Central memory CD8-positive, alpha-beta T cell (primary cell): ENCODE measurements at regions not wholly inside any gene's neighbourhood (a gene's known extent, or its start where the extent isn't known, plus 50 kb on each side); places are given as distances from the start of the nearest gene placed in this dataset.

Experiments used
- ATAC-seq: fragments of 150-1000 bp; cut with Tn5 transposase; replicated peaks from 2 replicates; pipeline ENCODE4 v1.10.0; 2022; ENCODE audit warnings: mild to moderate bottlenecking, moderate FRiP score, moderate number of reproducible peaks; ENCODE audit not compliant: poor library complexity, severe bottlenecking; ENCODE audit errors: extremely low read depth
- DNase-seq, 2 donors: peaks; one replicate each; pipeline ENCODE4 v3.0.0; 2021; ENCODE audit warnings: low spot score in 2 of 2
- H3K27ac Mint-ChIP-seq: one replicate; pipeline ENCODE4 v1.8.0; 2022; ENCODE audit warnings: low read depth, mild to moderate bottlenecking, moderate library complexity, mixed read lengths
- H3K27me3 Mint-ChIP-seq: one replicate; pipeline ENCODE4 v1.8.0; 2022; ENCODE audit warnings: mixed read lengths
- H3K36me3 Mint-ChIP-seq: one replicate; pipeline ENCODE4 v1.8.0; 2022; ENCODE audit warnings: mild to moderate bottlenecking, moderate library complexity, mixed read lengths; ENCODE audit not compliant: insufficient read depth
- H3K4me1 Mint-ChIP-seq: one replicate; pipeline ENCODE4 v1.8.0; 2022; ENCODE audit warnings: mixed read lengths
- H3K4me3 Mint-ChIP-seq: one replicate; pipeline ENCODE4 v1.8.0; 2022; ENCODE audit warnings: mild to moderate bottlenecking, moderate library complexity, mixed read lengths
- H3K9me3 Mint-ChIP-seq: one replicate; pipeline ENCODE4 v1.8.0; 2022; ENCODE audit warnings: mixed read lengths

DNA sequence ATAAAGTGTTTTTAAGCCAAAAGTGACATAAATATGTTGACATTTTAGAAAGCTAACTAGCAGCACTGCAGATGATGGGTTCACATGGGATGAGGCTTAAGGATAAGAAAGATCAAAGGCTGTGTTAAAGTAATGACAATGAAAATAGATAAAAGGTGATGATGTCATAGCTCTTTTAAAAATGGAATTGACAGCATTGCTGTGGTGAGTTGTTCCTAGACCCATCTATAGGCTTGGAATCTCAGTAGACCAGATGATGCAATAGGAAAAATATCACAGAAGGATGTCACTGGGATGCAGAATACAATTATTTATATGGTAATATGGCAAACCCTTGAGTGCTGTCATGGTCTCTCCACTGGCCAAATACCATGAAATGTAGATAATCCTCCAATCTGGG, 286.0 kb downstream of the PLA2G4A start:
- Mint-ChIP-seq H3K4me3 (no peak overlapping the region), H3K27ac (no peak overlapping the region), H3K9me3 (peaks cover 13% of the 10 kb centered on the region), H3K36me3 (no peaks in the 10 kb centered on the region), H3K4me1 (no peaks in the 10 kb centered on the region), H3K27me3 (no peaks in the 10 kb centered on the region)
- ATAC-seq = no peak
- DNase-seq = no peak

DNA sequence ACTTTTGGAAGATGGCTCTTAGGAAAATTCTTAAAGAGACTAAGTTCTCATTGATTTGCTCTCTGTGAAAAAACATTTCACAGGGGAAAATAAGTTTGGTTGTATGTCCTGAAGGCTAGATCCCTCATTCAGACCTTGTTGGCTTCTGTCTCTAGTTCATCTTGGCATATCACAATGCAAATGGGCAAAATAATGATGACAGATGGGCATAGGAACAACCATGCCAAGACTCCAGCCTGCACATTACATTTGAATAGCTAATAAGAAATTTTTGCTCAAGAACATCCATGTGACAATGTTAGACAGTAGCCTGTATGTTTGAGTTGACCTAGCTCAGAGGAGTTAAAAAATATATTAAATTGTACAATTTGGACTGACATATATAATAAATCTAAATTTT, 292.9 kb downstream of the PLA2G4A start:
- no peak for ATAC-seq
- peaks cover 10% of the 10 kb centered on the region for H3K9me3 Mint-ChIP-seq
- no peaks in the 10 kb centered on the region for H3K36me3 Mint-ChIP-seq
- no peaks in the 10 kb centered on the region for H3K4me1 Mint-ChIP-seq
- no peak overlapping the region for H3K27ac Mint-ChIP-seq
- H3K4me3 Mint-ChIP-seq = no peak overlapping the region
- DNase-seq = no peak
- H3K27me3 Mint-ChIP-seq = no peaks in the 10 kb centered on the region

DNA sequence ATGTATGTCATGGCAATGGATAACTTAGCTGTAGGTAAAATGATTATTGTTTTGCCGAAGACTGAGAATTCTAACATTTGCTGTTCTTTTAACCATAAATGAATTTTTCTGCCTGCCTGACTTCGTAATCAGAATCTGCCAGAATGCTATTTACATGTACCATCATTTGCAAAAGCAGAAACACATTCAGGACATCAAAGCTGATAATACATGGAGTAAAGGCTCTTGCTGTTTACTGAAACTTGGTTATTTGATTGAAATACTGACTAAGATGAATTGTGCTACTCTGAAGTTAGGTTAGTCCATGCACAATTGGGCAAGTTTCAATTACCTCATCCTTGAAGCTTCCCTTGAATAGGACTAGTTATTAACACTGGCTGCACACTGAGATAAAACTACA, 293.8 kb downstream of the PLA2G4A start:
- Mint-ChIP-seq H3K36me3 (no peaks in the 10 kb centered on the region), H3K4me3 (no peak overlapping the region), H3K9me3 (peaks cover 7% of the 10 kb centered on the region), H3K4me1 (no peaks in the 10 kb centered on the region), H3K27me3 (no peaks in the 10 kb centered on the region), H3K27ac (no peak overlapping the region)
- ATAC-seq = no peak
- DNase-seq = no peak

DNA sequence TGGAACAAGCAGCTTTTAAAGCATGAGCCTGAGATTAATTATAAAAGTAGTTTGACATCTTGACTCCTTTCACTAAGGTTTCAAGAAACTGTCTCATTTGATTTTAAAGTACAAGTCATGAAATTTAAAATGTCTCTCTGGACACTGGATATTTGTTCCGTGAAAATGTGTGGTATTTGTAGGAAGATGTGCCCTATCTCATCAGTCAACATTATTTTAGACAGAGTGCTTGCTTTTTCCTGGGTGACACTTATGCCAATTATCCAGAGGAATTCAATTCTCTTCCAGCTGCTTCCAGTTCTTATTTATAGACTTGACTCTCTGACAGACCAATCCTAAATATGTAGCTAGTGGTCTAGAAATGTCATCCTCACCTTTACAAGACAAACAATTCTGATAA, 300.4 kb downstream of the PLA2G4A start:
- ATAC-seq (no peak), DNase-seq (no peak)
- Mint-ChIP-seq H3K4me3 (no peak overlapping the region), H3K27ac (no peak overlapping the region), H3K4me1 (no peaks in the 10 kb centered on the region), H3K36me3 (no peaks in the 10 kb centered on the region), H3K27me3 (no peaks in the 10 kb centered on the region), H3K9me3 (no peaks in the 10 kb centered on the region)

DNA sequence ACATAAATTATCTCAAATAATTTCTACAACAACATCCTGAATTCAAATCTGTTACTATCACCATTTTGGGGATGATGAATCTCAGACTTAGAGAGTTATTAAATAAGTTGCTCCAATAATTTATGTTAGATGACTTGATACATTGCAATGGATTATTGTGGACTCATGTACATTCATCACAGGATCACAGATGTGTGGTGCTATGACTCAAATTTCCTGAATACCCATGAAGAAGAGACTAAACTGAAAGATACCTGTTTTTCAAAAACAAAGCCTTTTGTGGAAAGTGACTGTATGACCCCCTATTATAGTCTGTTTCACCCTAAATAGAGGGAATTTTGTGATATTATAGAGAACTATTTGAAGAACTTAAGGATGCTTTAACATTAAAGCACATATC, 315.0 kb downstream of the PLA2G4A start:
- no peak for ATAC-seq
- peaks cover 33% of the 10 kb centered on the region for H3K9me3 Mint-ChIP-seq

DNA sequence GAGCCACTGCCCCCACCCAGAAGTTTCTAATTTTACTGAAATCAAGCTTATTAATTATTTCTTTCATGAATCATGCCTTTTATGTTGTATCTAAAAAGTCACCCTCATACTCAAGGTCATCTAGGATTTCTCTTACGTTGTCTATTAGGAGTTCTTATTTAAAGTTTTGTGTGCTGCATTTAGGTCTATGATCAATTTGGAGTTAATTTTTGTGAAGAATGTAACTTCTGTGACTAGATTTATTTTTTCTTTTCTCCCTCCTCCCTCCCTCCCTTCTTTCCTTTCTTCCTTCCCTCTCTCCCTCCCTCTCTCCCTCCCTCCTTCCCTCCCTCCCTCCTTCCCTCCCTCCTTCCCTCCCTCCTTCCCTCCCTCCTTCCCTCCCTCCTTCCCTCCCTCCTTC, 317.6 kb downstream of the PLA2G4A start:
- Mint-ChIP-seq H3K27me3 (no peaks in the 10 kb centered on the region), H3K9me3 (peaks cover 28% of the 10 kb centered on the region), H3K4me1 (no peaks in the 10 kb centered on the region), H3K4me3 (no peak overlapping the region), H3K27ac (no peak overlapping the region), H3K36me3 (no peaks in the 10 kb centered on the region)
- DNase-seq = no peak
- ATAC-seq = no peak

More for the DNA sequence above, 315.0 kb downstream of the PLA2G4A start:
- Mint-ChIP-seq H3K36me3 (no peaks in the 10 kb centered on the region), H3K27ac (no peak overlapping the region), H3K4me3 (no peak overlapping the region), H3K27me3 (no peaks in the 10 kb centered on the region), H3K4me1 (no peaks in the 10 kb centered on the region)
- no peak for DNase-seq

DNA sequence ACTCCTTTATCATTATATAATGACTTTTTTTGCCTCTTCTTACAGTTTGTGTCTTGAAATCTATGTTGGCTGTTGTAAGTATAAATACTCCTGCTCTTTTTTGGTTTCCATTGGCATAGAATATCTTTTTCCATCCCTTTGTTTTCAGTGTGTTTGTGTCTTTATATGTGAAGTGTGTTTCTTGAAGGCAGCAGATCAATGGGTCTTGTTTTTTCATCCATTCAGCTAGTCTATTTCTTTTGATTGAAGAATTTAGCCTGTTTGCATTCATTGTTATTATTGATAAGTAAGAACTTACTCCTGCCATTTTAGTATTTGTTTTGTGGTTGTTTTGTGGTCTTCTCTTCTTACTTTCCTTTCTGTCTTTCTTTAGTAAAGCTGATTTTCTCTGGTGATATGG, 322.8 kb downstream of the PLA2G4A start:
- Mint-ChIP-seq H3K36me3 (no peaks in the 10 kb centered on the region), H3K27ac (no peak overlapping the region), H3K4me3 (no peak overlapping the region), H3K9me3 (peaks cover 36% of the 10 kb centered on the region), H3K4me1 (no peaks in the 10 kb centered on the region), H3K27me3 (no peaks in the 10 kb centered on the region)
- DNase-seq = no peak
- ATAC-seq = no peak

DNA sequence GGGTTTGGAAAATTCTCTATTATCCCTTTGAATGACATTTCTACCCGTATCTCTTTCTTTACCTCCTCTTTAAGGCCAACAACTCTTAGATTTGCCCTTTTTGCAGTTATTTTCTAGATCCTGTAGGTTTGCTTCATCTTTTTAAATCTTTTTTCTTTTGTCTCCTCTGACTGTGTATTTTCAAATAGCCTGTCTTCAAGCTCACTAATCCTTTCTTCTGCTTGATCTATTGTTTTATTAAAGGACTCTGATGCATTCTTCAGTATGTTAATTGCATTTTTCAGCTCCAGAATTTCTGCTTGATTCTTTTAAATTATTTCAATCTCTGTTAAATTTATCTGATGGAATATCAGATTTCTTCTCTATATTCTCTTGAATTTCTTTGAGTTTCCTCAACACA, 324.3 kb downstream of the PLA2G4A start:
- no peak overlapping the region for H3K27ac Mint-ChIP-seq
- H3K4me1 Mint-ChIP-seq = peaks cover 9% of the 10 kb centered on the region
- H3K9me3 Mint-ChIP-seq = peaks cover 27% of the 10 kb centered on the region
- no peaks in the 10 kb centered on the region for H3K36me3 Mint-ChIP-seq
- no peak overlapping the region for H3K4me3 Mint-ChIP-seq
- no peak for DNase-seq
- no peaks in the 10 kb centered on the region for H3K27me3 Mint-ChIP-seq
- ATAC-seq = no peak

DNA sequence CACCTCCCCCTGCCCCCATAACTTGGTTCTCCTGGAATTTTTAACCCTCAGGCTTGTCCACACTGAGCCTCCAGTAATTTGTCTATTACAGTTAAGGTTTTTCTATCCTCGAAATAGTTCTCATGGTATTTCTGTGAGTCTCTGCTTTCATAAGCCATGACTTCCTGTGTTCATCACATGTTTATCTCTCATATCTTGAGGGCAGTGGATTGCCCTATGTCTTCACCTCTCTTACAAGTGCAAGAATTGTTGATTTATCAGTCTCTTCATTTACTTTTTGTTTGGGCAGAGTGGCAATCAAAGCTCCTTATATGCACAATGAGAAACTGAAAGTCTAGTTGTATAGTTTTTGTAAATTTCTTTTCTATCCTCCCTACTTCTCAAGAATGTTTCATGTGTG, 328.4 kb downstream of the PLA2G4A start:
- Mint-ChIP-seq H3K27ac (no peak overlapping the region), H3K4me1 (peaks cover 9% of the 10 kb centered on the region), H3K4me3 (no peak overlapping the region), H3K27me3 (no peaks in the 10 kb centered on the region), H3K36me3 (no peaks in the 10 kb centered on the region), H3K9me3 (peaks cover 15% of the 10 kb centered on the region)
- ATAC-seq (no peak), DNase-seq (no peak)

DNA sequence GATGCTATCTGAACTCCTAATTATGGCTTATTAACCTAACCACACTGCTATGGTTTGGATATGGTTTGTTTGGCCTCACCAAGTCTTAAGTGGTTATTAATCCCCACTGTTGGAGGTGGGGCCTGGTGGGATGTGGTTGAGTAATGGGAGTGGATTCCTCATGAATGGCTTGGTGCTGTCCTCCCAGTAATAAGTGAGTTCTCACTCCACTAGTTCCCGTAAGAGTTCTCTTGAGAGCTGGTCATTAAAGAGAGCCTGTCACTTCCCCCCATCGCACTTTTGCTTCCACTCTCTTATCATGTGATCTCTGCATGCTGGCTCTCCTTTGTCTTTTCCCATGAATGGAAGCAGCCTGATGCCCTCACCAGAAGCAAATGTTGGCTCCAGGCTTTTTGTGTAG, 328.8 kb downstream of the PLA2G4A start:
- H3K36me3 Mint-ChIP-seq = no peaks in the 10 kb centered on the region
- peaks cover 12% of the 10 kb centered on the region for H3K9me3 Mint-ChIP-seq
- ATAC-seq (no peak), DNase-seq (no peak)
- H3K4me1 Mint-ChIP-seq = peaks cover 9% of the 10 kb centered on the region
- H3K4me3 Mint-ChIP-seq = no peak overlapping the region
- no peaks in the 10 kb centered on the region for H3K27me3 Mint-ChIP-seq
- H3K27ac Mint-ChIP-seq = no peak overlapping the region

DNA sequence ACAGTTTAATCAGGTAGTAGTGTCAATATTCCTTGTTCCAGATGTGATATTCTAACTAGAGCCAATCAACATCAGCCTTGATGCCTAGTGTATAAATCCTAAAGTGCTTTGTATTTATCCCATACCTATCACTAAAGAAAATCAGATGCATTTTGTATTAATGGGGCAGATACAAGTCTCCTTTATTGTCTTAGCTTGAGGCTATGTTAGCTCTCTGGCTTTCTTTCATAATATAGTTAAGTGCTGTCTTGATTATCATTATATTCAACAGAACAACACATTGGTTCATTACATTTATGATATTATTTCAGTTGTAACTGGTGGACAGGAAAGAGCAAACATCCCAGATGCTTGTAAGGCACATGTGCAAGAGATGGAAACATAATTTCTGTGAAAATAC, 338.8 kb downstream of the PLA2G4A start:
- Mint-ChIP-seq H3K4me3 (no peak overlapping the region), H3K36me3 (no peaks in the 10 kb centered on the region), H3K27ac (no peak overlapping the region), H3K4me1 (no peaks in the 10 kb centered on the region), H3K27me3 (no peaks in the 10 kb centered on the region), H3K9me3 (peaks cover 18% of the 10 kb centered on the region)
- no peak for DNase-seq
- ATAC-seq = no peak

DNA sequence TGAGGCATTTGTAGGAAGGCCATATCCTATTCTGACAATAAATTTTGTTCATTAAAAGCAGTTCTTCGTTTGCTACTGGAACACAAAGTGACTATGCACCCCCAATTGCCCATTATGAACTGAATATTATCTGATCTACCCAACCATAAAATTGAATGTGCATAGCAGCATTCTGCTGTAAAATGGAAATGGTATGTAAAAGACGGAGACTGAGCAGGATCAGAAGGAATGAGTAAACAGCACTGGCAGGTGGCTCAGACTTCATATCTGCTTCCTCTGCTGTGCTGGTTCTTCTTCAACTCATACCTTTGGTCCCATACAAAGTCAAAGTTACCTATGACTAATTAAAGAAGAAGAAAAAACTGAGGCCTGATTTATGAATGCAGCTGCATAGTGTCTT, 339.5 kb downstream of the PLA2G4A start:
- H3K27me3 Mint-ChIP-seq = no peaks in the 10 kb centered on the region
- H3K4me1 Mint-ChIP-seq = no peaks in the 10 kb centered on the region
- DNase-seq (no peak), ATAC-seq (no peak)
- no peak overlapping the region for H3K27ac Mint-ChIP-seq
- no peak overlapping the region for H3K4me3 Mint-ChIP-seq
- H3K9me3 Mint-ChIP-seq = peaks cover 15% of the 10 kb centered on the region
- no peaks in the 10 kb centered on the region for H3K36me3 Mint-ChIP-seq

DNA sequence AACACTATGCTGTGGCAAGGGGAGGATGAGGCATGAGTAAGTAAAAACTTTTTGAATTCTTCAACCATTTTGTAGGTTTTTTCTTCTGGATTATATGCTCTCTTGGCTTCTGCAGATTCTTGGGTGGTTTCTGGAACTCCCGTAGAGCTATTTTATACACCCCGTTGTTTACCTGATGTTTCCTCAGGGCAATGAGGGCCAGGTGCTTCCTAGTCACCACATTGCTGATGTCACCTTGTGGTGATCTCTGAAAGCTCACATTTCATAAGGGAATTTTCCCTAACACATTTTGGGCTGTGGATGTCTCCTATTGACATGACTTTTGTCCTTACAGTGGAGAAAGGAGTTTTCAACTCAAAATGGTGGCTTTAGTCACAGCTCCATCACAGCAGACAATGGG, 356.6 kb downstream of the PLA2G4A start:
- ATAC-seq = no peak
- peaks cover 17% of the 10 kb centered on the region for H3K9me3 Mint-ChIP-seq

DNA sequence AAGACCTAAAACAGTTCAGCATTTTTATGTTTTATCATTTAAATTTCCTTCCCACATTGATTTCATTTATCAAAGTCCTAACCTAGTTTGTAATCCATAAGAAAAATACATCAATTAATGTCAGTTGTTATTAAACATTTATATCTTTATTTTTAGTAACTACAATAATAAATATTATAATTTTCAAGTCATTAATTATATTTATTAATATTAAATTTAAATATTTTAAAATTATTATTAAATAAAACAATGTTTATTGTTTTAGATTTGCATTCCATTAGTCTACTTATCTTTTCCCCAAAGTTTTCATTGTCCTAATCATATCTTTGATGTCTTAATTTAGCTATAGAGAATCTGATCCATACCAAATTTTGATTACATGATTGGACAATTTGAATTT, 368.9 kb downstream of the PLA2G4A start:
- Mint-ChIP-seq H3K27me3 (no peaks in the 10 kb centered on the region), H3K4me1 (no peaks in the 10 kb centered on the region), H3K4me3 (no peak overlapping the region), H3K27ac (no peak overlapping the region), H3K9me3 (peaks cover 20% of the 10 kb centered on the region), H3K36me3 (no peaks in the 10 kb centered on the region)
- ATAC-seq (no peak), DNase-seq (no peak)

More for the DNA sequence above, 356.6 kb downstream of the PLA2G4A start:
- no peaks in the 10 kb centered on the region for H3K4me1 Mint-ChIP-seq
- H3K27me3 Mint-ChIP-seq = no peaks in the 10 kb centered on the region
- H3K4me3 Mint-ChIP-seq = no peak overlapping the region
- no peak overlapping the region for H3K27ac Mint-ChIP-seq
- no peak for DNase-seq
- no peaks in the 10 kb centered on the region for H3K36me3 Mint-ChIP-seq
